ENCODE measurements at regions not wholly inside any gene's neighbourhood (a gene's known extent, or its start where the extent isn't known, plus 50 kb on each side); places are given as distances from the start of the nearest gene placed in this dataset.

DNA sequence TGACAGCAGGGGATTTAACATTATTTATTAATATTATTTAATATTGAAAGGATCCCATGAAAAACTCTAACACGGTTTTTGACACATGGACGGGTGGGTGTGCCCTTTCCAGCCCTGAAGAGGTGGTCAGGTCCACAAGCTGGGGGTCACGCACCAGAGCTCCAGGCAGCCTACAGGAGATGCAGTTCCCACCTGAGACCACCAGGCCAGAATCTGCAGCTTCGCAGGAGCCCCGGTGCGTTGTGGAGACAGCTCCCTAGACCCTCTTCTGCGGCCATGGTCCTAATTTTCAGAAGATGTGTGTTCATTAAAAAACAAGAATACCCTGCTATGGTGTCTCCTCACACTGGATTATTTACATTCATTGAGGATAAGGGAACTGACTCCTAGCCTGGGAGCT lies 331.1 kb downstream of the C16orf95 start:
- Mint-ChIP-seq H3K27me3 (ENCODE audit: insufficient read depth) (no peaks in the 10 kb centered on the region), H3K9me3 (peaks cover 9% of the 10 kb centered on the region), H3K4me1 (peaks cover 12% of the 10 kb centered on the region), H3K36me3 (ENCODE audit: low read depth) (no peaks in the 10 kb centered on the region), H3K4me3 (no peak overlapping the region), H3K27ac (no peak overlapping the region)
- WGBS, 2 experiments (ENCODE audit: insufficient coverage in 1 of 2, insufficient read length in 1 of 2) = 75 to 81% methylated on average over 6 to 7 of the region's 7 CpGs
- no peak overlapping the region for H3K4me3 ChIP-seq (ENCODE audit: low read length)
- TF ChIP-seq, protein P1, sequence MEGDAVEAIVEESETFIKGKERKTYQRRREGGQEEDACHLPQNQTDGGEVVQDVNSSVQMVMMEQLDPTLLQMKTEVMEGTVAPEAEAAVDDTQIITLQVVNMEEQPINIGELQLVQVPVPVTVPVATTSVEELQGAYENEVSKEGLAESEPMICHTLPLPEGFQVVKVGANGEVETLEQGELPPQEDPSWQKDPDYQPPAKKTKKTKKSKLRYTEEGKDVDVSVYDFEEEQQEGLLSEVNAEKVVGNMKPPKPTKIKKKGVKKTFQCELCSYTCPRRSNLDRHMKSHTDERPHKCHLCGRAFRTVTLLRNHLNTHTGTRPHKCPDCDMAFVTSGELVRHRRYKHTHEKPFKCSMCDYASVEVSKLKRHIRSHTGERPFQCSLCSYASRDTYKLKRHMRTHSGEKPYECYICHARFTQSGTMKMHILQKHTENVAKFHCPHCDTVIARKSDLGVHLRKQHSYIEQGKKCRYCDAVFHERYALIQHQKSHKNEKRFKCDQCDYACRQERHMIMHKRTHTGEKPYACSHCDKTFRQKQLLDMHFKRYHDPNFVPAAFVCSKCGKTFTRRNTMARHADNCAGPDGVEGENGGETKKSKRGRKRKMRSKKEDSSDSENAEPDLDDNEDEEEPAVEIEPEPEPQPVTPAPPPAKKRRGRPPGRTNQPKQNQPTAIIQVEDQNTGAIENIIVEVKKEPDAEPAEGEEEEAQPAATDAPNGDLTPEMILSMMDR (conservative IDR thresholded peaks at IDR 0.05) = peak; percentile 68
- H3K9me3 ChIP-seq (ENCODE audit: control insufficient read depth, low read length) = no peaks in the 10 kb centered on the region
- H3K9ac ChIP-seq (ENCODE audit: extremely low read depth, low read length, poor library complexity, severe bottlenecking) = no peak overlapping the region
- H3K27ac ChIP-seq (ENCODE audit: low read depth, low read length) = no peak overlapping the region
- peaks cover 3% of the 10 kb centered on the region for H3K4me1 ChIP-seq (ENCODE audit: control insufficient read depth, insufficient read depth, low read length)
- no peaks in the 10 kb centered on the region for H3K36me3 ChIP-seq (ENCODE audit: control insufficient read depth, insufficient read depth, low read length)
- no peaks in the 10 kb centered on the region for H3K27me3 ChIP-seq (ENCODE audit: control insufficient read depth, insufficient read depth, low read length, poor library complexity, severe bottlenecking)
- DNase-seq = peak; percentile 72

DNA sequence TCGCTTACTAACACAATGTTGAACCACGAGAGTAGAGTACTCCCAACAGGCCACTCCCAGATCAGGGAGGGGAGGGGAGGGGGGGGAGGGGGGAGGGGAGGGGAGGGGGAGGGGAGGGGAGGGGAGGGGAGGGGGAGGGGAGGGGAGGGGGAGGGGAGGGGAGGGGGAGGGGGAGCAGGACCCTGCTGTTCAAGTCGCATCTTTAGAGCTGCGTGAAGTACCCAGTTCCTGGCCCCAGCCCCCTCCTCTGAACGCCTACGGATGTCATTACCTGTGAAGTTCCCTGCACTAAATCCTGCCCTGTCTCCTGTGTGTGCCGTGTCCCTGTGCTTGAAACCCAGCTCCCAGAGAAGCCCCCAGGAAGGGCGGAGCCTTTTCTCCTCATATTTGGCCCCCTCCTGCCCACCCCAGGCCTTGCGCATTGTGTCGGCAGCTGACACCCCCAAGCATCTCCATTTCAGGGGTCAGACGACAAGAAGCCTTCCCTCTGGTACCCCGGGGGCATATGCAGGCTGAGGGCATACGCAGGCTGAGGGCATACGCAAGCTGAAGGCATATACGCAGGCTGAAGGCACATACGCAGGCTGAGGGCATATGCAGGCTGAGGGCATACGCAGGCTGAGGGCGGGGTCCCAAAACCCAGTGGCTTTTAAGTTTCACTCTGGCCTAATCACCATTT lies 330.2 kb downstream of the C16orf95 start:
- peaks cover 9% of the 10 kb centered on the region for H3K9me3 Mint-ChIP-seq
- no peak overlapping the region for H3K27ac ChIP-seq (ENCODE audit: low read depth, low read length)
- TF ChIP-seq, protein P1 (conservative IDR thresholded peaks at IDR 0.05) = no peak
- H3K9ac ChIP-seq (ENCODE audit: extremely low read depth, low read length, poor library complexity, severe bottlenecking) = no peak overlapping the region
- no peaks in the 10 kb centered on the region for H3K27me3 Mint-ChIP-seq (ENCODE audit: insufficient read depth)
- H3K36me3 Mint-ChIP-seq (ENCODE audit: low read depth) = no peaks in the 10 kb centered on the region
- no peak overlapping the region for H3K4me3 ChIP-seq (ENCODE audit: low read length)
- H3K4me3 Mint-ChIP-seq = no peak overlapping the region
- H3K27ac Mint-ChIP-seq = no peak overlapping the region
- WGBS, 2 experiments (ENCODE audit: insufficient coverage in 1 of 2, insufficient read length in 1 of 2) = 91 to 92% methylated on average over 7 to 16 of the region's 18 CpGs
- peaks cover 12% of the 10 kb centered on the region for H3K4me1 Mint-ChIP-seq
- peaks cover 3% of the 10 kb centered on the region for H3K4me1 ChIP-seq (ENCODE audit: control insufficient read depth, insufficient read depth, low read length)
- no peak for DNase-seq
- no peaks in the 10 kb centered on the region for H3K27me3 ChIP-seq (ENCODE audit: control insufficient read depth, insufficient read depth, low read length, poor library complexity, severe bottlenecking)
- no peaks in the 10 kb centered on the region for H3K36me3 ChIP-seq (ENCODE audit: control insufficient read depth, insufficient read depth, low read length)
- H3K9me3 ChIP-seq (ENCODE audit: control insufficient read depth, low read length) = no peaks in the 10 kb centered on the region

DNA sequence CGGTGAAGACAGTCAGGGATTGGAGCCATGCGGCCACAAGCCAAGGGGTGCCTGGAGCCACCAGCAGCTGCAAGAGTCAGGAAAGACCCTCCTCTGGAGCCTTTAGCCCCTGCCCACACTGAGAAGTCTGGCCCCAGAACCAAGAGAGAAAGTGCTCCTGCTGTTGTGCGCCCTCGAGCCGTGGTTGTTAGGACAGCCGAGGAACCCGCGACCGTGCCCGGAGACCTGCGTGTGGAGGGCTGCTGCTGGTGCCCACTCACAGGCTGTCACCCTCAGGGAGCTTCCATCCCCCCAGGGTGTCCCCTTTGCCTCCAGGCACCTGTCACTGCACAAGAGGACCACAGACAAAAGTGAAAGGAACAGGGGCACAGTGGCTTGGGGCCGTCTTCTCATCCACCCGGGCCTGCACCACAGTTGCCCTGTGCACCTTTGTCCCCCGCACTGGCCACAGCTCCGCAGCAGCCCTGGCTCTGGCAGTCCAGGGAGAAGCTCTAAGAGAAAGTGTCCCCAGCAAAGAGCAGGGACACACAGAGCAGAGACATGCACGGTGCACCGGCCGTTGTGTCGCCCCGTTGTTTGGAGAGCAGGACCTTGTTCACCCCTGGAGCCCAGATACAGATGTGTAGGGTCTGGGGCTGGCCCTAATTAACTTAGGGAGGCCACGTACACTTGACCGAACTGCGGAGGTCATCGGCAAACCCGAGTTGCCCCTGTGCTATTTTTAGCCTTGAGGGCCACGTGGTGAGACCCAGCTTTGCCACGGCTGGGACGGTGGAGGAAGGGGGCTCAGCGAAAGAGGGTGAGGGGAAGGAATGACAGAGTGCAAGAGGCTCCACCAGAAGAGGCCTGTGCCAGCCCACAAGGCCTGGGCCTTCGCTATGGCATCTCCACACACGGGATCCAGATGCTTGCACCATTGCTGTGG lies 329.2 kb downstream of the C16orf95 start:
- no peak overlapping the region for H3K4me3 ChIP-seq (ENCODE audit: low read length)
- no peak for DNase-seq
- H3K27me3 ChIP-seq (ENCODE audit: control insufficient read depth, insufficient read depth, low read length, poor library complexity, severe bottlenecking) = no peaks in the 10 kb centered on the region
- Mint-ChIP-seq H3K27ac (no peak overlapping the region), H3K9me3 (peaks cover 9% of the 10 kb centered on the region), H3K4me1 (peaks cover 12% of the 10 kb centered on the region), H3K27me3 (ENCODE audit: insufficient read depth) (peaks cover 2% of the 10 kb centered on the region), H3K4me3 (no peak overlapping the region), H3K36me3 (ENCODE audit: low read depth) (no peaks in the 10 kb centered on the region)
- no peaks in the 10 kb centered on the region for H3K9me3 ChIP-seq (ENCODE audit: control insufficient read depth, low read length)
- H3K27ac ChIP-seq (ENCODE audit: low read depth, low read length) = no peak overlapping the region
- 91 to 93% methylated on average over 25 to 31 of the region's 31 CpGs for WGBS, 2 experiments (ENCODE audit: insufficient coverage in 1 of 2, insufficient read length in 1 of 2)
- TF ChIP-seq, protein P1 (conservative IDR thresholded peaks at IDR 0.05) = no peak
- no peak overlapping the region for H3K9ac ChIP-seq (ENCODE audit: extremely low read depth, low read length, poor library complexity, severe bottlenecking)
- H3K4me1 ChIP-seq (ENCODE audit: control insufficient read depth, insufficient read depth, low read length) = peaks cover 3% of the 10 kb centered on the region
- H3K36me3 ChIP-seq (ENCODE audit: control insufficient read depth, insufficient read depth, low read length) = no peaks in the 10 kb centered on the region

All from endodermal cell (in vitro differentiated cells).